HepG2 (cell line): ENCODE measurements at regions not wholly inside any gene's neighbourhood (a gene's known extent, or its start where the extent isn't known, plus 50 kb on each side); places are given as distances from the start of the nearest gene placed in this dataset.

Experiments
- CTCF ChIP-seq: sonication (generic); formaldehyde crosslinking; IDR thresholded peaks from 2 replicates; pipeline ENCODE4 v1.5.0; 2020; ENCODE audit warnings: mild to moderate bottlenecking, missing genetic modification reagents, moderate library complexity
- ELK4 ChIP-seq: sonication (generic); formaldehyde crosslinking; IDR thresholded peaks from 2 replicates; pipeline ENCODE4 v1.9.0; 2021; ENCODE audit warnings: missing genetic modification reagents, borderline replicate concordance
- SMC3 ChIP-seq: IDR thresholded peaks from 2 replicates; pipeline ENCODE4 v1.6.1; 2011; ENCODE audit warnings: low read length, improper control_type of control experiment
- TBP ChIP-seq: sonication (generic); formaldehyde crosslinking; IDR thresholded peaks from 2 replicates; pipeline ENCODE4 v1.5.0; 2020; ENCODE audit warnings: missing genetic modification reagents
- TFAP4 ChIP-seq: sonication (generic); IDR thresholded peaks from 2 replicates; pipeline ENCODE4 v1.6.1; 2016; ENCODE audit warnings: low read depth, borderline replicate concordance

GRCh38 chr20:29298759-29299613, 1958.5 kb upstream of the DEFB115 start:
- no peak for TF ChIP-seq CTCF (CRISPR knock-in tag)
- no peak for TF ChIP-seq ELK4 (CRISPR knock-in tag)
- no peak for TF ChIP-seq SMC3
- no peak for TF ChIP-seq TFAP4
- TF ChIP-seq TBP: no peak
